ENCODE measurements at regions not wholly inside any gene's neighbourhood (a gene's known extent, or its start where the extent isn't known, plus 50 kb on each side); places are given as distances from the start of the nearest gene placed in this dataset.

GRCh38 chr10:4315551-4315950, 510.5 kb upstream of the AKR1E2 start:
- no peak overlapping the region for H3K4me3 ChIP-seq
- no peak overlapping the region for H3K27ac ChIP-seq
- H3K27me3 ChIP-seq = no peaks in the 10 kb centered on the region
- no peak for TF ChIP-seq EP300 (IDR thresholded peaks at IDR 0.05)
- H3K4me1 ChIP-seq (ENCODE audit: insufficient read depth) = peaks cover 4% of the 10 kb centered on the region
- no peaks in the 10 kb centered on the region for H3K9me3 ChIP-seq
- peak in 3 of 5 donors; percentile 21 to 34 (median 27) for DNase-seq
- intact Hi-C loops (cut with DNase I) = no loop called here
- no peaks in the 10 kb centered on the region for H3K36me3 ChIP-seq
- 8 to 20% (median 17%) methylated on average over 4 of the region's 4 CpGs for WGBS, 3 donors

GRCh38 chr10:4313051-4313450, 513.0 kb upstream of the AKR1E2 start:
- no peaks in the 10 kb centered on the region for H3K4me1 ChIP-seq (ENCODE audit: insufficient read depth)
- DNase-seq = no peak
- intact Hi-C loops (cut with DNase I) = no loop called here
- no peaks in the 10 kb centered on the region for H3K36me3 ChIP-seq
- H3K4me3 ChIP-seq = no peak overlapping the region
- no peak overlapping the region for H3K27ac ChIP-seq
- no peaks in the 10 kb centered on the region for H3K9me3 ChIP-seq
- WGBS, 3 donors = 73 to 92% (median 77%) methylated on average over 3 of the region's 3 CpGs
- TF ChIP-seq EP300 (IDR thresholded peaks at IDR 0.05) (no peak), POLR2A (IDR thresholded peaks at IDR 0.05) (no peak), CTCF (IDR thresholded peaks at IDR 0.05) (no peak)
- no peaks in the 10 kb centered on the region for H3K27me3 ChIP-seq

GRCh38 chr10:4312051-4312835, 513.8 kb upstream of the AKR1E2 start:
- Histone ChIP-seq H3K4me3 (no peak overlapping the region), H3K27me3 (no peaks in the 10 kb centered on the region), H3K27ac (no peak overlapping the region), H3K36me3 (no peaks in the 10 kb centered on the region), H3K9me3 (no peaks in the 10 kb centered on the region), H3K4me1 (ENCODE audit: insufficient read depth) (peaks cover 2% of the 10 kb centered on the region)
- no peak for DNase-seq
- TF ChIP-seq EP300 (IDR thresholded peaks at IDR 0.05) = no peak
- no peak for TF ChIP-seq POLR2A (IDR thresholded peaks at IDR 0.05)
- TF ChIP-seq CTCF (IDR thresholded peaks at IDR 0.05) = no peak
- 83 to 91% (median 87%) methylated on average over 4 of the region's 4 CpGs for WGBS, 3 donors
- intact Hi-C loops (cut with DNase I) = no loop called here

- no peaks in the 10 kb centered on the region for H3K36me3 ChIP-seq
- WGBS, 3 donors = 48 to 53% (median 48%) methylated on average over 3 of the region's 3 CpGs
- no peak overlapping the region for H3K27ac ChIP-seq
- H3K27me3 ChIP-seq = no peaks in the 10 kb centered on the region
- no peaks in the 10 kb centered on the region for H3K9me3 ChIP-seq
- peaks cover 5% of the 10 kb centered on the region for H3K4me1 ChIP-seq (ENCODE audit: insufficient read depth)
- no peak for TF ChIP-seq POLR2A (IDR thresholded peaks at IDR 0.05)
- TF ChIP-seq CTCF (IDR thresholded peaks at IDR 0.05) = no peak
- no peak for DNase-seq
- H3K4me3 ChIP-seq = no peak overlapping the region
- intact Hi-C loops (cut with DNase I) = no loop called here
These were observed 515.8 kb upstream of the AKR1E2 start for GRCh38 chr10:4310172-4310571.

GRCh38 chr10:4307910-4308309, 518.1 kb upstream of the AKR1E2 start:
- intact Hi-C loops (cut with DNase I) = no loop called here
- WGBS, 3 donors = 18 to 41% (median 31%) methylated on average over 1 of the region's 1 CpG
- DNase-seq = no peak
- no peaks in the 10 kb centered on the region for H3K27me3 ChIP-seq
- no peak overlapping the region for H3K27ac ChIP-seq
- H3K9me3 ChIP-seq = no peaks in the 10 kb centered on the region
- peaks cover 5% of the 10 kb centered on the region for H3K4me1 ChIP-seq (ENCODE audit: insufficient read depth)
- H3K36me3 ChIP-seq = no peaks in the 10 kb centered on the region
- no peak for TF ChIP-seq POLR2A (IDR thresholded peaks at IDR 0.05)
- TF ChIP-seq CTCF (IDR thresholded peaks at IDR 0.05) = no peak
- no peak for TF ChIP-seq EP300 (IDR thresholded peaks at IDR 0.05)
- H3K4me3 ChIP-seq = no peak overlapping the region
